Hepatocyte (in vitro differentiated cells): ENCODE measurements at regions not wholly inside any gene's neighbourhood (a gene's known extent, or its start where the extent isn't known, plus 50 kb on each side); places are given as distances from the start of the nearest gene placed in this dataset.
A peak's percentile ranks its signal among the peaks of the same experiment; 100 is the strongest.

ENCODE experiments used
- DNase-seq: peaks from one replicate; pipeline ENCODE4 v3.0.0-alpha.2; 2016; ENCODE audit warnings: low spot score
- H2AFZ ChIP-seq: fragments of 200-600 bp; sonication (generic); 2 replicates; pipeline ENCODE4 v1.6.0; 2016; ENCODE audit warnings: antibody characterized with exemption, mild to moderate bottlenecking
- H3K27ac ChIP-seq: fragments of 200-600 bp; sonication (generic); 2 replicates; pipeline ENCODE4 v1.5.1; 2016; ENCODE audit warnings: mild to moderate bottlenecking
- H3K27me3 ChIP-seq: fragments of 200-600 bp; sonication (generic); 2 replicates; pipeline ENCODE4 v1.6.1; 2016
- H3K36me3 ChIP-seq: fragments of 200-600 bp; sonication (generic); replicated peaks from 2 replicates; pipeline ENCODE4 v1.5.1; 2016; ENCODE audit warnings: low read depth; ENCODE audit not compliant: insufficient read depth
- H3K4me1 ChIP-seq: fragments of 200-600 bp; sonication (generic); 2 replicates; pipeline ENCODE4 v1.5.1; 2016; ENCODE audit warnings: mild to moderate bottlenecking, moderate library complexity; ENCODE audit not compliant: insufficient read depth
- H3K4me2 ChIP-seq: fragments of 200-600 bp; sonication (generic); 2 replicates; pipeline ENCODE4 v1.6.0; 2016
- H3K4me3 ChIP-seq: fragments of 200-600 bp; sonication (generic); 2 replicates; pipeline ENCODE4 v1.5.1; 2016; ENCODE audit warnings: mild to moderate bottlenecking
- H3K79me2 ChIP-seq: fragments of 200-600 bp; sonication (generic); 2 replicates; pipeline ENCODE4 v1.6.0; 2017; ENCODE audit warnings: mild to moderate bottlenecking
- H3K9me2 ChIP-seq: fragments of 200-600 bp; sonication (generic); replicated peaks from 2 replicates; pipeline ENCODE4 v1.6.0; 2017; ENCODE audit warnings: mild to moderate bottlenecking; ENCODE audit not compliant: insufficient read depth
- H3K9me3 ChIP-seq: fragments of 200-600 bp; sonication (generic); 2 replicates; pipeline ENCODE4 v1.5.1; 2016; ENCODE audit warnings: low read depth, mild to moderate bottlenecking
- H4K20me1 ChIP-seq: fragments of 200-600 bp; sonication (generic); 2 replicates; pipeline ENCODE4 v1.6.0; 2016; ENCODE audit warnings: mild to moderate bottlenecking; ENCODE audit not compliant: insufficient read depth, poor library complexity, severe bottlenecking
- CTCF ChIP-seq: fragments of 200-600 bp; sonication (generic); IDR thresholded peaks from 2 replicates; pipeline ENCODE4 v1.5.1; 2016; ENCODE audit warnings: antibody characterized with exemption, mild to moderate bottlenecking; ENCODE audit not compliant: poor library complexity
- EZH2 ChIP-seq: fragments of 200-600 bp; sonication (generic); IDR thresholded peaks from 2 replicates; pipeline ENCODE4 v1.6.1; 2016; ENCODE audit warnings: antibody characterized with exemption, mild to moderate bottlenecking, borderline replicate concordance
- EZH2phosphoT487 ChIP-seq: fragments of 200-600 bp; sonication (generic); IDR thresholded peaks from one replicate; pipeline ENCODE4 v1.6.1; 2018; ENCODE audit warnings: antibody characterized with exemption, mild to moderate bottlenecking, low read depth, moderate library complexity; ENCODE audit not compliant: unreplicated experiment, severe bottlenecking
- WGBS: methylation state at CpG from one replicate; pipeline ENCODE4 v1.1.6; 2016; ENCODE audit warnings: low lambda C conversion rate; ENCODE audit errors: missing lambda C conversion rate; 5-methylcytosine and 5-hydroxymethylcytosine counted together

- H3K4me2 ChIP-seq: peak overlapping the region; percentile 30
- DNase-seq: no peak
- WGBS: 68% methylated on average over 3 of the region's 3 CpGs
These were observed 74.7 kb upstream of the MAP4K3 start for GRCh38 chr2:39511605-39512433.

GRCh38 chr2:39512434-39512935 lies 75.4 kb upstream of the MAP4K3 start:
- no peak overlapping the region for H2AFZ ChIP-seq
- H3K9me2 ChIP-seq: no peaks in the 10 kb centered on the region
- DNase-seq: no peak
- no peaks in the 10 kb centered on the region for H3K36me3 ChIP-seq
- no peaks in the 10 kb centered on the region for H4K20me1 ChIP-seq
- TF ChIP-seq CTCF: no peak
- no peak for TF ChIP-seq EZH2
- no peak for TF ChIP-seq EZH2phosphoT487
- no peaks in the 10 kb centered on the region for H3K9me3 ChIP-seq
- no peaks in the 10 kb centered on the region for H3K79me2 ChIP-seq
- peaks cover 40% of the 10 kb centered on the region for H3K4me1 ChIP-seq
- whole genome bisulfite sequencing: 68% methylated on average over 7 of the region's 7 CpGs
- no peaks in the 10 kb centered on the region for H3K27me3 ChIP-seq
- H3K4me2 ChIP-seq: peak overlapping the region; percentile 30
- H3K4me3 ChIP-seq: no peak overlapping the region
- peak overlapping the region; percentile 72 for H3K27ac ChIP-seq

More at GRCh38 chr2:39511605-39512433, 74.7 kb upstream of the MAP4K3 start:
- Histone ChIP-seq H3K9me2 (no peaks in the 10 kb centered on the region), H3K4me1 (peaks cover 40% of the 10 kb centered on the region), H3K79me2 (no peaks in the 10 kb centered on the region), H3K27me3 (no peaks in the 10 kb centered on the region), H3K9me3 (no peaks in the 10 kb centered on the region), H3K36me3 (no peaks in the 10 kb centered on the region), H3K27ac (peak overlapping the region; percentile 72), H3K4me3 (no peak overlapping the region), H2AFZ (no peak overlapping the region), H4K20me1 (no peaks in the 10 kb centered on the region)
- no peak for TF ChIP-seq CTCF

DNA sequence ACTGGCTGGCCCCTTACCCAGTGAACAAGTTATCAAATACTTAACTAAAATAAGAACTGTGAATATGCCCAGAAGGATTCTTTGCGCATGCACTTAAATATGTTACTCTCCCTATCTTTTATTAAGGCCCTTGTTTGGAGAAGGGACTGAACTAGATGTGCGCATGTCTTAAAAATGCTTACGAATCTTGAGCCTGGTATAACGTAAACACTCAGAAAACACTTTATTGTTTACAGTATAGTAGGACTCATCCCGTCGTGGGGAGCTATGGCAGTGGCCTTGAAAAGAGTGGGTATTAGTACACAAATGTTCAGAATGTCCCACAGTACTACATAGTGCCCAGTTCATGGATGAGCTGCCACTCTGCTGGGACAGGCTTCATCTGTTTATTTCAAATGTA lies 75.9 kb upstream of the MAP4K3 start:
- no peak overlapping the region for H3K4me3 ChIP-seq
- no peaks in the 10 kb centered on the region for H3K79me2 ChIP-seq
- no peaks in the 10 kb centered on the region for H3K9me2 ChIP-seq
- peaks cover 40% of the 10 kb centered on the region for H3K4me1 ChIP-seq
- H2AFZ ChIP-seq: no peak overlapping the region
- no peak for DNase-seq
- no peaks in the 10 kb centered on the region for H4K20me1 ChIP-seq
- no peak overlapping the region for H3K4me2 ChIP-seq
- no peak for TF ChIP-seq EZH2
- TF ChIP-seq EZH2phosphoT487: no peak
- TF ChIP-seq CTCF: no peak
- peak overlapping the region; percentile 72 for H3K27ac ChIP-seq
- H3K36me3 ChIP-seq: no peaks in the 10 kb centered on the region
- 66% methylated on average over 6 of the region's 6 CpGs for WGBS
- no peaks in the 10 kb centered on the region for H3K27me3 ChIP-seq
- no peaks in the 10 kb centered on the region for H3K9me3 ChIP-seq
